PC-3 (cell line): ENCODE measurements at regions not wholly inside any gene's neighbourhood (a gene's known extent, or its start where the extent isn't known, plus 50 kb on each side); places are given as distances from the start of the nearest gene placed in this dataset.
"Not testable (repeated sequence)": the region's sequence is repeated elsewhere in the genome, so short reads cannot be mapped to it uniquely, and the experiment has no call there.

ENCODE experiments used
- EZH2 ChIP-seq: fragments of 300-600 bp; sonication (generic); IDR thresholded peaks from one replicate; pipeline ENCODE4 v1.6.1; 2017; ENCODE audit warnings: antibody characterized with exemption, mild to moderate bottlenecking, low read length; ENCODE audit not compliant: unreplicated experiment
- EZH2phosphoT487 ChIP-seq: fragments of 300-600 bp; sonication (generic); IDR thresholded peaks from 2 replicates; pipeline ENCODE4 v1.6.1; 2018; ENCODE audit warnings: mild to moderate bottlenecking, antibody characterized with exemption, low read length, borderline replicate concordance
- TF ChIP-seq, protein P1 (sequence below): fragments of 300-600 bp; sonication (generic); conservative IDR thresholded peaks from 2 replicates; pipeline ENCODE4 v1.5.1; 2017; ENCODE audit warnings: antibody characterized with exemption, low read depth, mild to moderate bottlenecking, low read length

GRCh38 chr16:87049216-87049615 is 268.0 kb downstream of the C16orf95 start:
- TF ChIP-seq EZH2phosphoT487, EZH2: not testable (repeated sequence)
- TF ChIP-seq, protein P1, sequence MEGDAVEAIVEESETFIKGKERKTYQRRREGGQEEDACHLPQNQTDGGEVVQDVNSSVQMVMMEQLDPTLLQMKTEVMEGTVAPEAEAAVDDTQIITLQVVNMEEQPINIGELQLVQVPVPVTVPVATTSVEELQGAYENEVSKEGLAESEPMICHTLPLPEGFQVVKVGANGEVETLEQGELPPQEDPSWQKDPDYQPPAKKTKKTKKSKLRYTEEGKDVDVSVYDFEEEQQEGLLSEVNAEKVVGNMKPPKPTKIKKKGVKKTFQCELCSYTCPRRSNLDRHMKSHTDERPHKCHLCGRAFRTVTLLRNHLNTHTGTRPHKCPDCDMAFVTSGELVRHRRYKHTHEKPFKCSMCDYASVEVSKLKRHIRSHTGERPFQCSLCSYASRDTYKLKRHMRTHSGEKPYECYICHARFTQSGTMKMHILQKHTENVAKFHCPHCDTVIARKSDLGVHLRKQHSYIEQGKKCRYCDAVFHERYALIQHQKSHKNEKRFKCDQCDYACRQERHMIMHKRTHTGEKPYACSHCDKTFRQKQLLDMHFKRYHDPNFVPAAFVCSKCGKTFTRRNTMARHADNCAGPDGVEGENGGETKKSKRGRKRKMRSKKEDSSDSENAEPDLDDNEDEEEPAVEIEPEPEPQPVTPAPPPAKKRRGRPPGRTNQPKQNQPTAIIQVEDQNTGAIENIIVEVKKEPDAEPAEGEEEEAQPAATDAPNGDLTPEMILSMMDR = not testable (repeated sequence)
